OCI-LY1 (cell line): ENCODE measurements at regions not wholly inside any gene's neighbourhood (a gene's known extent, or its start where the extent isn't known, plus 50 kb on each side); places are given as distances from the start of the nearest gene placed in this dataset.

Experiments used
- H2AFZ ChIP-seq: fragments of 200-600 bp; sonication (generic), shearing (Covaris generic); 2 replicates; pipeline ENCODE4 v1.6.0; 2014; ENCODE audit warnings: antibody characterized with exemption, mild to moderate bottlenecking, low read length
- H3F3A ChIP-seq: fragments of 200-600 bp; sonication (generic), shearing (Covaris generic); 2 replicates; pipeline ENCODE4 v1.6.0; 2014; ENCODE audit warnings: mild to moderate bottlenecking, antibody characterized with exemption, low read length, moderate library complexity; ENCODE audit not compliant: insufficient read depth
- H3K27ac ChIP-seq: fragments of 200-600 bp; sonication (generic); 2 replicates; pipeline ENCODE4 v1.5.1; 2014; ENCODE audit warnings: low read length, mixed run types, mild to moderate bottlenecking, low read depth; ENCODE audit not compliant: poor library complexity, severe bottlenecking
- H3K27me3 ChIP-seq: fragments of 200-600 bp; sonication (generic); 2 replicates; pipeline ENCODE4 v1.6.0; 2014; ENCODE audit warnings: antibody characterized with exemption, mild to moderate bottlenecking, low read length, moderate library complexity; ENCODE audit not compliant: insufficient read depth
- H3K36me3 ChIP-seq: fragments of 200-600 bp; sonication (generic); 2 replicates; pipeline ENCODE4 v1.6.1; 2014; ENCODE audit warnings: mild to moderate bottlenecking, antibody characterized with exemption, low read length, moderate library complexity, mixed read lengths; ENCODE audit not compliant: insufficient read depth
- H3K4me1 ChIP-seq: fragments of 200-600 bp; sonication (generic); 2 replicates; pipeline ENCODE4 v1.5.1; 2014; ENCODE audit warnings: mild to moderate bottlenecking, low read length, moderate library complexity; ENCODE audit not compliant: insufficient read depth, severe bottlenecking
- H3K4me2 ChIP-seq: fragments of 200-600 bp; sonication (generic), shearing (Covaris generic); 2 replicates; pipeline ENCODE4 v1.6.1; 2014; ENCODE audit warnings: low read length
- H3K4me3 ChIP-seq: fragments of 200-600 bp; sonication (generic); 2 replicates; pipeline ENCODE4 v1.5.1; 2014; ENCODE audit warnings: low read length, low read depth, mild to moderate bottlenecking, mixed read lengths; ENCODE audit not compliant: poor library complexity, severe bottlenecking
- H3K79me2 ChIP-seq: fragments of 200-600 bp; shearing (Covaris generic); 2 replicates; pipeline ENCODE4 v1.6.1; 2016; ENCODE audit warnings: mixed run types, low read length, mixed read lengths; ENCODE audit not compliant: insufficient read depth
- H3K9ac ChIP-seq: fragments of 200-600 bp; sonication (generic), shearing (Covaris generic); 2 replicates; pipeline ENCODE4 v1.6.1; 2014; ENCODE audit warnings: mild to moderate bottlenecking, low read length, mixed read lengths
- H3K9me2 ChIP-seq: fragments of 200-600 bp; sonication (generic), shearing (Covaris generic); 2 replicates; pipeline ENCODE4 v1.6.1; 2014; ENCODE audit warnings: low read depth, mild to moderate bottlenecking, low read length, mixed read lengths
- H3K9me3 ChIP-seq: fragments of 200-600 bp; shearing (Covaris generic); 2 replicates; pipeline ENCODE4 v1.6.1; 2014; ENCODE audit warnings: low read length, mixed read lengths
- H4K20me1 ChIP-seq: fragments of 200-600 bp; sonication (generic), shearing (Covaris generic); 2 replicates; pipeline ENCODE4 v1.6.0; 2016; ENCODE audit warnings: mild to moderate bottlenecking, low read length; ENCODE audit not compliant: insufficient read depth
- EZH2 ChIP-seq: fragments of 200-600 bp; sonication (generic), shearing (Covaris generic); IDR thresholded peaks from 2 replicates; pipeline ENCODE4 v1.8.0; 2017; ENCODE audit warnings: borderline replicate concordance, mixed run types, mild to moderate bottlenecking, antibody characterized with exemption, low read length, moderate library complexity, mixed read lengths
- TF ChIP-seq, protein P1 (sequence below): fragments of 200-600 bp; sonication (generic), shearing (Covaris generic); IDR thresholded peaks from 2 replicates; pipeline ENCODE4 v1.5.1; 2017; ENCODE audit warnings: mild to moderate bottlenecking, antibody characterized with exemption, low read length, moderate library complexity, mixed read lengths

DNA sequence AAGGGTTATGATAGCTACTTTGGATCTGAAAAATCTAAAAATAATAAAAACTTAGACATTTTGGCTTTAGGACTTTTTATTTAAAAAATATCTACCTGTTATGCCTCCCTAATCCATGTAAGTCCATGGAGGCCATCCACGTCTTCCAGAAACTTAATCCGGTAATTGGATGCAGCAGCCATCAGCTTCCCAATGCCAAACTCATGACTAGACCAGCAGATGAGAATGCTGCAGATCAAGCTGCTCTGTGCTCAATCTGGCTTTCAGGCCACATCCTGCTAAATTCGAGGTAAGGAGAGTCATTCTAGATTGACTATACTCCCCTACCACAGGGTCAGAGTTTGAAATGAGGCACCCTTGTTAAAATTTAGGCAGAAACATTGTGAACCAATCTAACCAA lies 168.5 kb upstream of the TCERG1L start:
- Histone ChIP-seq H3K4me1 (no peaks in the 10 kb centered on the region), H3K4me2 (no peak overlapping the region), H3K9me3 (no peaks in the 10 kb centered on the region), H3K36me3 (no peaks in the 10 kb centered on the region), H3F3A (no peaks in the 10 kb centered on the region), H2AFZ (no peak overlapping the region), H3K27ac (no peak overlapping the region), H4K20me1 (no peaks in the 10 kb centered on the region), H3K79me2 (no peaks in the 10 kb centered on the region), H3K9ac (no peak overlapping the region), H3K27me3 (no peaks in the 10 kb centered on the region), H3K4me3 (no peak overlapping the region), H3K9me2 (no peaks in the 10 kb centered on the region)
- no peak for TF ChIP-seq EZH2
- TF ChIP-seq, protein P1, sequence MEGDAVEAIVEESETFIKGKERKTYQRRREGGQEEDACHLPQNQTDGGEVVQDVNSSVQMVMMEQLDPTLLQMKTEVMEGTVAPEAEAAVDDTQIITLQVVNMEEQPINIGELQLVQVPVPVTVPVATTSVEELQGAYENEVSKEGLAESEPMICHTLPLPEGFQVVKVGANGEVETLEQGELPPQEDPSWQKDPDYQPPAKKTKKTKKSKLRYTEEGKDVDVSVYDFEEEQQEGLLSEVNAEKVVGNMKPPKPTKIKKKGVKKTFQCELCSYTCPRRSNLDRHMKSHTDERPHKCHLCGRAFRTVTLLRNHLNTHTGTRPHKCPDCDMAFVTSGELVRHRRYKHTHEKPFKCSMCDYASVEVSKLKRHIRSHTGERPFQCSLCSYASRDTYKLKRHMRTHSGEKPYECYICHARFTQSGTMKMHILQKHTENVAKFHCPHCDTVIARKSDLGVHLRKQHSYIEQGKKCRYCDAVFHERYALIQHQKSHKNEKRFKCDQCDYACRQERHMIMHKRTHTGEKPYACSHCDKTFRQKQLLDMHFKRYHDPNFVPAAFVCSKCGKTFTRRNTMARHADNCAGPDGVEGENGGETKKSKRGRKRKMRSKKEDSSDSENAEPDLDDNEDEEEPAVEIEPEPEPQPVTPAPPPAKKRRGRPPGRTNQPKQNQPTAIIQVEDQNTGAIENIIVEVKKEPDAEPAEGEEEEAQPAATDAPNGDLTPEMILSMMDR = no peak

DNA sequence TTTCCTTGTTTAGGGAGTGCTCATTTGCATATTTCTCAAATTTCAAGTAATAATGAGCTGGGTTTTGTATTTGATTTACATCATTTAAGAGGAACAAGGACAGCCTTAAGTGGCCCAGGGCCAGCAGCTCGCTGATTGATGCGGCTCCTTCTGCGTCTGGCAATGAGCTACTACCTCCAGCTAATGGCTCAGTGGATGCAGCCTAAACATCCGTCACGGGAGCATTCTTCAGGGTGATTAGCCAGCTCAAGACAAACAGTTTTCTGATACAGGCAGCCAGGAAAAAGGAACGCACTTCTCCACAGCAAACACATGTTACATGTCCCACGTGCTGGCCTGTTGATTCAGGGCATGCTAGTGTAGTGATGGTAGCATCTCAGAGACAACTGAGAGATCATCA lies 169.3 kb upstream of the TCERG1L start:
- TF ChIP-seq EZH2 = no peak
- TF ChIP-seq, protein P1 = no peak
- no peak overlapping the region for H3K27ac ChIP-seq
- no peak overlapping the region for H3K9ac ChIP-seq
- no peak overlapping the region for H3K4me2 ChIP-seq
- H2AFZ ChIP-seq = no peak overlapping the region
- H4K20me1 ChIP-seq = no peaks in the 10 kb centered on the region
- H3K9me2 ChIP-seq = no peaks in the 10 kb centered on the region
- H3K4me3 ChIP-seq = no peak overlapping the region
- no peaks in the 10 kb centered on the region for H3K27me3 ChIP-seq
- H3K36me3 ChIP-seq = no peaks in the 10 kb centered on the region
- H3F3A ChIP-seq = no peaks in the 10 kb centered on the region
- no peaks in the 10 kb centered on the region for H3K4me1 ChIP-seq
- H3K79me2 ChIP-seq = no peaks in the 10 kb centered on the region
- no peaks in the 10 kb centered on the region for H3K9me3 ChIP-seq

DNA sequence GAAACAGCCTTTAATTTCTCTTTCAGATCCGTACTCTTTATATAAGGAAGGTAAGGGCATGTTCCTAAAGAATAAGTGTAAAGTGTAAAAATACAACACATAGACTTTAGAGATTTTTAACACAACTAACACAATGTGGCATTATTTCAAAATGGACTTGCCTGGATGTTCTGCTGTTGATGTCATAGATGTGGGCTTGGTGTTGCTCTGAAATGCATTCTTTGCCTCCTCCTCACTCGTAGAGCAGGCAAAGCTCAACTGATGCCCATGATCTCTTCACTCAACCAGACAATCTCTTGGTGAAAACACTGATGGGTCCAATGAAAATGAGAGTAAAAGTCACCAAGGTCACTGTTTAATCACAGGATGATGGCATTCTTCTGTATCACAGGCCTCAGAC lies 174.2 kb upstream of the TCERG1L start:
- no peak overlapping the region for H3K27ac ChIP-seq
- H3K9me3 ChIP-seq = no peaks in the 10 kb centered on the region
- H3K9me2 ChIP-seq = no peaks in the 10 kb centered on the region
- H3F3A ChIP-seq = no peaks in the 10 kb centered on the region
- no peaks in the 10 kb centered on the region for H3K4me1 ChIP-seq
- H3K4me2 ChIP-seq = no peak overlapping the region
- no peaks in the 10 kb centered on the region for H4K20me1 ChIP-seq
- TF ChIP-seq, protein P1 = no peak
- TF ChIP-seq EZH2 = no peak
- no peak overlapping the region for H2AFZ ChIP-seq
- H3K27me3 ChIP-seq = no peaks in the 10 kb centered on the region
- H3K4me3 ChIP-seq = no peak overlapping the region
- H3K79me2 ChIP-seq = no peaks in the 10 kb centered on the region
- no peaks in the 10 kb centered on the region for H3K36me3 ChIP-seq
- H3K9ac ChIP-seq = no peak overlapping the region
